Effector CD8-positive, alpha-beta T cell (primary cell): ENCODE measurements at regions not wholly inside any gene's neighbourhood (a gene's known extent, or its start where the extent isn't known, plus 50 kb on each side); places are given as distances from the start of the nearest gene placed in this dataset.

Source experiments
- DNase-seq: peaks from one replicate; lab custom pipeline; 2025; lab: John Stamatoyannopoulos, UW

- DNase-seq, result no peak
These were observed 244.6 kb upstream of the UBE2E3 start for GRCh38 chr2:180735799-180736198.

GRCh38 chr2:180734382-180734781 lies 246.0 kb upstream of the UBE2E3 start:
- no peak for DNase-seq

GRCh38 chr2:180733330-180733729 lies 247.1 kb upstream of the UBE2E3 start:
- DNase-seq, result no peak

- DNase-seq, result no peak
These were observed 248.1 kb upstream of the UBE2E3 start for GRCh38 chr2:180732337-180732736.

- no peak for DNase-seq
These were observed 249.4 kb upstream of the UBE2E3 start for GRCh38 chr2:180730976-180731375.

GRCh38 chr2:180728928-180729559 lies 251.4 kb upstream of the UBE2E3 start:
- DNase-seq, result no peak

- DNase-seq, result no peak
These were observed 256.7 kb upstream of the UBE2E3 start for GRCh38 chr2:180723712-180724111.

GRCh38 chr2:180722551-180723239 lies 257.7 kb upstream of the UBE2E3 start:
- DNase-seq, result no peak

GRCh38 chr2:180720829-180721228 lies 259.6 kb upstream of the UBE2E3 start:
- no peak for DNase-seq

- no peak for DNase-seq
These were observed 262.8 kb upstream of the UBE2E3 start for GRCh38 chr2:180717588-180717987.

GRCh38 chr2:180716186-180717180 lies 263.9 kb upstream of the UBE2E3 start:
- no peak for DNase-seq

GRCh38 chr2:180715044-180715443 lies 265.4 kb upstream of the UBE2E3 start:
- no peak for DNase-seq

- no peak for DNase-seq
These were observed 270.8 kb upstream of the UBE2E3 start for GRCh38 chr2:180709392-180710145.

- DNase-seq, result no peak
These were observed 272.6 kb upstream of the UBE2E3 start for GRCh38 chr2:180707884-180708205.

- DNase-seq, result no peak
These were observed 273.1 kb upstream of the UBE2E3 start for GRCh38 chr2:180707175-180707883.

- no peak for DNase-seq
These were observed 273.7 kb upstream of the UBE2E3 start for GRCh38 chr2:180706694-180707093.

GRCh38 chr2:180705551-180705950 lies 274.9 kb upstream of the UBE2E3 start:
- DNase-seq, result no peak

GRCh38 chr2:180705122-180705521 lies 275.3 kb upstream of the UBE2E3 start:
- no peak for DNase-seq

- DNase-seq, result no peak
These were observed 280.6 kb upstream of the UBE2E3 start for GRCh38 chr2:180699657-180700361.

- DNase-seq, result no peak
These were observed 281.7 kb upstream of the UBE2E3 start for GRCh38 chr2:180698668-180699067.
